ENCODE measurements at regions not wholly inside any gene's neighbourhood (a gene's known extent, or its start where the extent isn't known, plus 50 kb on each side); places are given as distances from the start of the nearest gene placed in this dataset.

GRCh38 chr20:56924292-56925081, 295.4 kb downstream of the TFAP2C start:
- WGBS, result 39% methylated on average over 34 of the region's 34 CpGs
- Histone ChIP-seq H3K9me3 (no peaks in the 10 kb centered on the region), H3K27ac (no peak overlapping the region), H3K4me1 (peaks cover 15% of the 10 kb centered on the region), H3K4me3 (peak overlapping the region; percentile 47), H3K36me3 (no peaks in the 10 kb centered on the region), H3K27me3 (peaks cover 69% of the 10 kb centered on the region)
- TF ChIP-seq, protein P1, sequence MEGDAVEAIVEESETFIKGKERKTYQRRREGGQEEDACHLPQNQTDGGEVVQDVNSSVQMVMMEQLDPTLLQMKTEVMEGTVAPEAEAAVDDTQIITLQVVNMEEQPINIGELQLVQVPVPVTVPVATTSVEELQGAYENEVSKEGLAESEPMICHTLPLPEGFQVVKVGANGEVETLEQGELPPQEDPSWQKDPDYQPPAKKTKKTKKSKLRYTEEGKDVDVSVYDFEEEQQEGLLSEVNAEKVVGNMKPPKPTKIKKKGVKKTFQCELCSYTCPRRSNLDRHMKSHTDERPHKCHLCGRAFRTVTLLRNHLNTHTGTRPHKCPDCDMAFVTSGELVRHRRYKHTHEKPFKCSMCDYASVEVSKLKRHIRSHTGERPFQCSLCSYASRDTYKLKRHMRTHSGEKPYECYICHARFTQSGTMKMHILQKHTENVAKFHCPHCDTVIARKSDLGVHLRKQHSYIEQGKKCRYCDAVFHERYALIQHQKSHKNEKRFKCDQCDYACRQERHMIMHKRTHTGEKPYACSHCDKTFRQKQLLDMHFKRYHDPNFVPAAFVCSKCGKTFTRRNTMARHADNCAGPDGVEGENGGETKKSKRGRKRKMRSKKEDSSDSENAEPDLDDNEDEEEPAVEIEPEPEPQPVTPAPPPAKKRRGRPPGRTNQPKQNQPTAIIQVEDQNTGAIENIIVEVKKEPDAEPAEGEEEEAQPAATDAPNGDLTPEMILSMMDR (IDR thresholded peaks at IDR 0.05), result no peak
- TF ChIP-seq POLR2A (IDR thresholded peaks at IDR 0.05) (no peak), EP300 (IDR thresholded peaks at IDR 0.05) (no peak), POLR2AphosphoS5 (IDR thresholded peaks at IDR 0.05) (no peak)
- DNase-seq (ENCODE audit: low spot score in 2 of 2), result no peak

DNA sequence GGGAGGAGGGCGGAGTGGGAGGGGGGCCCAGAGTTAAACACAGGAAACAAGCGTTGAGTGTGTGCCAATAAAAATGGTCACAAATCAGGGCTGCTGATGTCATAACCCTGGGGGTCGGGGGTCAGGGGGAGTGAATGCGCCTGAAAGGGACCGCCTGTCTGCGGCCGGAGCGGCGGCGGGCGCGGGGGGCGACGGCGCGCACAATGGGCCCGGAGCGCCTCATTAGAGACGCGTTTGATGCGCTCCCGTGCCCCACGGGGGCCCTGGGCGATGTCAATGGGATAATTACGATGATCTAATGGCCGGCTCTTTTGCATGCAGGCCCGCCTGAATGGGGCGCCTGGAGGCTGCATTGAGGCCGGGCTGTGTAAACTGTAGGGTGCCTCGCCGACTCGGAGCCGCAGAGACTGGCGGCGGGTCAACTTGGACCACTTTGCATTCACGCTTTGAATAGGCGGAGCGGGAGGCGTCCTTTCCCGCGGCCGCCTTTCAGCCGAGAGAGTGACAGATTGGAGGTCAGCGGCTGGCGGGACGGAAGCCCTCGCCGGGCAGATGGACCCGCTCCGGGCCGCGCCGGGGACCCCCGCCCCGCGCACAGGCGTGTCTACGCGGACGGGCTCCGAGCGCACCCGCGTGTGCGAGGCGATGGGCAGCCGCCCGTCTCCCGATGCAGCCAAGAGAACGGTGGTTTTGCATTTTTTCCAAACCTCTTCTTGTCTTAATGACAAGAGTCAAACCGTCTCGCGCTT, 296.1 kb downstream of the TFAP2C start:
- TF ChIP-seq POLR2A (IDR thresholded peaks at IDR 0.05), result no peak
- no peak for TF ChIP-seq POLR2AphosphoS5 (IDR thresholded peaks at IDR 0.05)
- TF ChIP-seq, protein P1 (IDR thresholded peaks at IDR 0.05), result no peak
- TF ChIP-seq EP300 (IDR thresholded peaks at IDR 0.05), result no peak
- Histone ChIP-seq H3K27ac (no peak overlapping the region), H3K27me3 (peaks cover 76% of the 10 kb centered on the region), H3K36me3 (no peaks in the 10 kb centered on the region), H3K9me3 (no peaks in the 10 kb centered on the region), H3K4me3 (peak overlapping the region; percentile 47), H3K4me1 (peaks cover 15% of the 10 kb centered on the region)
- no peak for DNase-seq (ENCODE audit: low spot score in 2 of 2)
- under 1% methylated on average over 13 of the region's 73 CpGs for WGBS

GRCh38 chr20:56925831-56926170, 296.7 kb downstream of the TFAP2C start:
- H3K27me3 ChIP-seq, result peaks cover 80% of the 10 kb centered on the region
- H3K27ac ChIP-seq, result no peak overlapping the region
- TF ChIP-seq POLR2A (IDR thresholded peaks at IDR 0.05), result no peak
- TF ChIP-seq EP300 (IDR thresholded peaks at IDR 0.05), result no peak
- no peak for TF ChIP-seq POLR2AphosphoS5 (IDR thresholded peaks at IDR 0.05)
- TF ChIP-seq, protein P1 (IDR thresholded peaks at IDR 0.05), result no peak
- H3K4me1 ChIP-seq, result peaks cover 15% of the 10 kb centered on the region
- no peaks in the 10 kb centered on the region for H3K9me3 ChIP-seq
- DNase-seq (ENCODE audit: low spot score in 2 of 2), result no peak
- peak overlapping the region; percentile 47 for H3K4me3 ChIP-seq
- no peaks in the 10 kb centered on the region for H3K36me3 ChIP-seq
- WGBS, result 27% methylated on average over 17 of the region's 17 CpGs

- WGBS, result 73% methylated on average over 2 of the region's 2 CpGs
- Histone ChIP-seq H3K9me3 (no peaks in the 10 kb centered on the region), H3K4me1 (peaks cover 15% of the 10 kb centered on the region), H3K27me3 (peaks cover 82% of the 10 kb centered on the region), H3K36me3 (no peaks in the 10 kb centered on the region), H3K4me3 (no peak overlapping the region), H3K27ac (no peak overlapping the region)
- TF ChIP-seq POLR2AphosphoS5 (IDR thresholded peaks at IDR 0.05) (no peak), POLR2A (IDR thresholded peaks at IDR 0.05) (no peak), EP300 (IDR thresholded peaks at IDR 0.05) (no peak)
- TF ChIP-seq, protein P1 (IDR thresholded peaks at IDR 0.05), result no peak
- DNase-seq (ENCODE audit: low spot score in 2 of 2), result no peak
These were observed 297.4 kb downstream of the TFAP2C start for GRCh38 chr20:56926501-56926900.

DNA sequence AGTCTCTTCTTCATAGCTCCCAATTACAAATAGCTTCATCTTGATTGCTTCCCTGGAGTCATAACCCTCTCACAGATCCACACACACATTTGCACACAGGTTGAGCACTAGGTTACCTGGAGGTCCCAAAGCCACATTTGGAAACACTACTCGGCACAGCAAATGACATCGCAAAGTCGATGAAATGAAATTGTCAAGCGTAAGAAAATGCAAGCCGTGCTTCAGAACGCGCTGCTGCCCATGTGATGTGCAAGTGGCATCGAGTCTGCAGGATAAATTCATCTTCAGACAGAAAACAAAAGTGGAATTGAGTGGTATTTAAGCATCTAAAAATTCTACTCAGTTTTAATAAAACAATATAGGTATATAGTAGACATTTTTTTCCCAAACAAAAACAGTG, 298.0 kb downstream of the TFAP2C start:
- Histone ChIP-seq H3K4me3 (no peak overlapping the region), H3K4me1 (peaks cover 15% of the 10 kb centered on the region), H3K36me3 (no peaks in the 10 kb centered on the region), H3K27ac (no peak overlapping the region), H3K9me3 (no peaks in the 10 kb centered on the region), H3K27me3 (peaks cover 81% of the 10 kb centered on the region)
- no peak for DNase-seq (ENCODE audit: low spot score in 2 of 2)
- TF ChIP-seq EP300 (IDR thresholded peaks at IDR 0.05) (no peak), POLR2A (IDR thresholded peaks at IDR 0.05) (no peak), POLR2AphosphoS5 (IDR thresholded peaks at IDR 0.05) (no peak)
- TF ChIP-seq, protein P1 (IDR thresholded peaks at IDR 0.05), result no peak
- 76% methylated on average over 8 of the region's 8 CpGs for WGBS

Data from suprapubic skin (tissue), 4 donors.